ENCODE measurements at regions not wholly inside any gene's neighbourhood (a gene's known extent, or its start where the extent isn't known, plus 50 kb on each side); places are given as distances from the start of the nearest gene placed in this dataset.

- TF ChIP-seq, protein P1, sequence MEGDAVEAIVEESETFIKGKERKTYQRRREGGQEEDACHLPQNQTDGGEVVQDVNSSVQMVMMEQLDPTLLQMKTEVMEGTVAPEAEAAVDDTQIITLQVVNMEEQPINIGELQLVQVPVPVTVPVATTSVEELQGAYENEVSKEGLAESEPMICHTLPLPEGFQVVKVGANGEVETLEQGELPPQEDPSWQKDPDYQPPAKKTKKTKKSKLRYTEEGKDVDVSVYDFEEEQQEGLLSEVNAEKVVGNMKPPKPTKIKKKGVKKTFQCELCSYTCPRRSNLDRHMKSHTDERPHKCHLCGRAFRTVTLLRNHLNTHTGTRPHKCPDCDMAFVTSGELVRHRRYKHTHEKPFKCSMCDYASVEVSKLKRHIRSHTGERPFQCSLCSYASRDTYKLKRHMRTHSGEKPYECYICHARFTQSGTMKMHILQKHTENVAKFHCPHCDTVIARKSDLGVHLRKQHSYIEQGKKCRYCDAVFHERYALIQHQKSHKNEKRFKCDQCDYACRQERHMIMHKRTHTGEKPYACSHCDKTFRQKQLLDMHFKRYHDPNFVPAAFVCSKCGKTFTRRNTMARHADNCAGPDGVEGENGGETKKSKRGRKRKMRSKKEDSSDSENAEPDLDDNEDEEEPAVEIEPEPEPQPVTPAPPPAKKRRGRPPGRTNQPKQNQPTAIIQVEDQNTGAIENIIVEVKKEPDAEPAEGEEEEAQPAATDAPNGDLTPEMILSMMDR (IDR thresholded peaks at IDR 0.05; ENCODE audit: low read depth, low read length), result no peak
- no peak for TF ChIP-seq EZH2phosphoT487 (IDR thresholded peaks at IDR 0.05; ENCODE audit: low read depth)
These were observed 274.3 kb downstream of the BCOR start for GRCh38 chrX:39823424-39823823.

Measured in OCI-LY3 (cell line).